Nephron (organoid): ENCODE measurements at regions not wholly inside any gene's neighbourhood (a gene's known extent, or its start where the extent isn't known, plus 50 kb on each side); places are given as distances from the start of the nearest gene placed in this dataset.
"Not testable (repeated sequence)": the region's sequence is repeated elsewhere in the genome, so short reads cannot be mapped to it uniquely, and the experiment has no call there.

ENCODE experiments used
- H3K27ac Mint-ChIP-seq, 3 experiments: 2 replicates each; pipeline ENCODE4 v1.8.0; 2020; ENCODE audit warnings: mixed read lengths in 3 of 3, mild to moderate bottlenecking in 2 of 3, moderate library complexity in 1 of 3
- H3K27me3 Mint-ChIP-seq: 2 replicates; pipeline ENCODE4 v1.8.0; 2021; ENCODE audit warnings: low read depth, mild to moderate bottlenecking, moderate library complexity, mixed read lengths
- H3K36me3 Mint-ChIP-seq: 2 replicates; pipeline ENCODE4 v1.8.0; 2020; ENCODE audit warnings: low read depth, mixed read lengths
- H3K4me1 Mint-ChIP-seq: 2 replicates; pipeline ENCODE4 v1.8.0; 2020; ENCODE audit warnings: mixed read lengths
- H3K4me3 Mint-ChIP-seq, 3 experiments: 2 replicates each; pipeline ENCODE4 v1.8.0; 2020; ENCODE audit warnings: mild to moderate bottlenecking in 3 of 3, mixed read lengths in 3 of 3, moderate library complexity in 2 of 3
- H3K9me3 Mint-ChIP-seq: 2 replicates; pipeline ENCODE4 v1.8.0; 2020; ENCODE audit warnings: mixed read lengths
- TF ChIP-seq, protein P1 (sequence below), 3 experiments: fragments of 200-600 bp; sonication (generic); IDR thresholded peaks; one replicate each; pipeline ENCODE4 v1.5.0; 2021; ENCODE audit warnings: antibody characterized with exemption in 3 of 3; ENCODE audit not compliant: unreplicated experiment in 3 of 3

DNA sequence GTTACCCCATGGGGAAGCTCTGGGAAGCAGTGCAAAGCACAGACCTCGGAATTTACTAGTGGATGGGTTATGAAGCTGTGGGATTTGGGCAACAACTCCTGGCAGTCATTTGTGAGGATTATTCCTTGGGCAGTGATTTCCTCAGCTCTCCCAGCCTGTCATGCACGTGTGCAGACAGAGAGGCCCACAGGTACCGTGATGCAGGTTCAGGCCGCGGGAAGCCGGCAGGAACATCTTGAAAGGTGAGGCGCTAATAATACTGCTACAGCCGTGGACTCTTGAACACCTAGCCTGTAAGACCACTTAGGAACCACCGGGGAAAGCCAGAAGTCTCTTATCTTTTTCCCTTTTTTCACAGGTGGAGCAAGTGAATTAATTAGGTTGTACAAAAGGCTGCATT, 80.2 kb upstream of the CPHXL start:
- H3K27me3 Mint-ChIP-seq = no peaks in the 10 kb centered on the region
- no peaks in the 10 kb centered on the region for H3K36me3 Mint-ChIP-seq
- no peaks in the 10 kb centered on the region for H3K9me3 Mint-ChIP-seq
- no peak overlapping the region for H3K27ac Mint-ChIP-seq
- H3K4me3 Mint-ChIP-seq = no peak overlapping the region
- TF ChIP-seq, protein P1, sequence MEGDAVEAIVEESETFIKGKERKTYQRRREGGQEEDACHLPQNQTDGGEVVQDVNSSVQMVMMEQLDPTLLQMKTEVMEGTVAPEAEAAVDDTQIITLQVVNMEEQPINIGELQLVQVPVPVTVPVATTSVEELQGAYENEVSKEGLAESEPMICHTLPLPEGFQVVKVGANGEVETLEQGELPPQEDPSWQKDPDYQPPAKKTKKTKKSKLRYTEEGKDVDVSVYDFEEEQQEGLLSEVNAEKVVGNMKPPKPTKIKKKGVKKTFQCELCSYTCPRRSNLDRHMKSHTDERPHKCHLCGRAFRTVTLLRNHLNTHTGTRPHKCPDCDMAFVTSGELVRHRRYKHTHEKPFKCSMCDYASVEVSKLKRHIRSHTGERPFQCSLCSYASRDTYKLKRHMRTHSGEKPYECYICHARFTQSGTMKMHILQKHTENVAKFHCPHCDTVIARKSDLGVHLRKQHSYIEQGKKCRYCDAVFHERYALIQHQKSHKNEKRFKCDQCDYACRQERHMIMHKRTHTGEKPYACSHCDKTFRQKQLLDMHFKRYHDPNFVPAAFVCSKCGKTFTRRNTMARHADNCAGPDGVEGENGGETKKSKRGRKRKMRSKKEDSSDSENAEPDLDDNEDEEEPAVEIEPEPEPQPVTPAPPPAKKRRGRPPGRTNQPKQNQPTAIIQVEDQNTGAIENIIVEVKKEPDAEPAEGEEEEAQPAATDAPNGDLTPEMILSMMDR (IDR thresholded peaks at IDR 0.05; ENCODE audit: unreplicated experiment in 3 of 3) = no peak
- H3K4me1 Mint-ChIP-seq = no peaks in the 10 kb centered on the region

DNA sequence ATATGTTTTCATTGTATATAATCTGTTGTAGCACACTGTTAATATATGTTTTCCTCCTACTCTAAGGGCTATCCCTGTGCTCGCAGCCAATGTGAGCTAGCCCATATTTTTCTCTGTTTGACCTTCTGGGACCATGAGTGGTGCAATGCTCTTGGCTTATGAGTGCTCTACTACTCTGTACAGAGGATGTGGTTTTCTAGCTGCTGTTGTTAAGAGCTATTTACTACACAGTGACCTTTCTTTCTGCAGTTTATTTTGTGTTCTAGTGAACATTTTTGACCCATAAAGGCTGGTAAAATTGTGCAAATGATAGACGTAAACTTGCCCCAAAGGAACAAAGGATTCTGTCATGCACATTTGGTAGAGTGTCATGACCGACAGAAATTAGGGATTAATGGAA, 84.1 kb upstream of the CPHXL start:
- Mint-ChIP-seq H3K4me3 (no peak overlapping the region), H3K27ac (no peak overlapping the region), H3K9me3 (no peaks in the 10 kb centered on the region), H3K36me3 (no peaks in the 10 kb centered on the region), H3K27me3 (no peaks in the 10 kb centered on the region), H3K4me1 (no peaks in the 10 kb centered on the region)
- TF ChIP-seq, protein P1 (IDR thresholded peaks at IDR 0.05; ENCODE audit: unreplicated experiment in 3 of 3) = no peak

DNA sequence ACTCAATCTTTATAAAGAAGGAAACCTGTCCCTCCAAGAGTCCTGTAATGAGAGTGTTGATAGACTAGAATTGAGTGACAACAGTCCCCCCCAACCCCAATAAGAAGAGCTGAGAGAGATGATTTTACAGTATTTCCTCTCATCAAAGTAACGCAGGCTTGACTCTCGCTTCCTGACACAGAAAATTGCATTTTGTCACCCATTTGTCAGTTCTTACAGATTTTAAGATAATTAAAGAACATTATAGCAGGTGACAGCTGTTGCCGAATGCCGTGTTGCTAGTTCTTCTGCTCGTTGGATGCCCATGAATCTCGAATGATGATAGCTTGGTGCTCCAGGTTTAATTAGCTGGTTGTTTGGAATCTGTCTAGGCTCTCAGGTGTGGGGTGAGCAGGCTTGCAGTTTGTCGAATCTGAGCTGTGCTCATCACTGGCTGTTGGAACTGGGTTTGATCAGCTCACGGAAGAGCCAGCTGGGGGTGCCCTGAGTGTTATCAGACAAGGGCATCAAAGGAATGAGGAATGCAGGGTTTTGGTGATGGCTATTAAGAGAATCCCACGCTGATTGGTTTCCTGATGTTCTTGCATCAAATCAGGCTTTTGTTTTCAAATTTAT, 84.8 kb upstream of the CPHXL start:
- Mint-ChIP-seq H3K4me1 (no peaks in the 10 kb centered on the region), H3K27me3 (no peaks in the 10 kb centered on the region)

DNA sequence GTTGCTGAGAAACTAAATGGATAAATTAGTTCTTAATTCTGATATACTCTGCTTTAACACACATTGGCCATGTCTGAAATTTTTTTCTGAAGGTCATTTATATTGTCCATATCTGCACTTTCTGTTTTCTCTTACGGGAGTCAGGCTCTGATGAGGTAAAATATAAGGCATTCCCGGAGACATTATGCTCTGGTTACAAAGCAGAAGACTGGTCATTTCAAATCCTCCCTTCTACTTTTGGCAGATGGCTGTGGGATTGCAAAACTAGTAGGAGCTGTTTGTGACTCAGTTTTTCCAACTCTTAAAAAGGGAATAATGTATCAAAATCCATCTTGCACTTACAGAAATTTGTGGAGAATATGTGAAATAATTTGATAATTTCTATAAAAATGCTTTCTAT, 92.2 kb upstream of the CPHXL start:
- TF ChIP-seq, protein P1 (IDR thresholded peaks at IDR 0.05; ENCODE audit: unreplicated experiment in 3 of 3) = no peak
- H3K9me3 Mint-ChIP-seq = peaks cover 2% of the 10 kb centered on the region
- no peak overlapping the region for H3K27ac Mint-ChIP-seq
- H3K4me3 Mint-ChIP-seq = no peak overlapping the region
- H3K4me1 Mint-ChIP-seq = no peaks in the 10 kb centered on the region
- H3K27me3 Mint-ChIP-seq = peaks cover 7% of the 10 kb centered on the region
- H3K36me3 Mint-ChIP-seq = no peaks in the 10 kb centered on the region

More for the DNA sequence above, 84.8 kb upstream of the CPHXL start:
- TF ChIP-seq, protein P1 (IDR thresholded peaks at IDR 0.05; ENCODE audit: unreplicated experiment in 3 of 3) = no peak
- Mint-ChIP-seq H3K27ac (no peak overlapping the region), H3K36me3 (no peaks in the 10 kb centered on the region), H3K4me3 (no peak overlapping the region), H3K9me3 (no peaks in the 10 kb centered on the region)

DNA sequence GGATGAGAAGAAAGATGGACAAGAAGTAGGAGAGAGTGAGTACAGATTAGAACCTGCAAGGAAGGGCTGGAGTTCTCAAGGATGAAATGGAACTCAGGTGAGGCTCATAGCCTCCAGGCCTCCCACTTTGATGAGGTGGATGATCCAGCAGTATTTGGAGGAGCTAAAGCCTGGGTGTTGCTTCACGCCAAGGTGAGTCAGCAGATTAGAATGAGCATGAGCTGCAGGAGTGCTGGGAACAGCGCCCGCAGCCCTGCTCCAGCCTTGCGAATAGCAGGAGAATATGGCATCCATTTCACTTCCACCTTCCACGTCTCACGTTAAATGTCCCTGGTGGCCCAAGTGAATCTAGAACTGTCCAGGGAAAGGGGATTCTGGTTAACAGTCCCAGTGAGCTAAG, 94.4 kb upstream of the CPHXL start:
- Mint-ChIP-seq H3K9me3 (peaks cover 5% of the 10 kb centered on the region), H3K27me3 (peaks cover 7% of the 10 kb centered on the region), H3K36me3 (no peaks in the 10 kb centered on the region), H3K4me1 (no peaks in the 10 kb centered on the region), H3K4me3 (no peak overlapping the region), H3K27ac (no peak overlapping the region)
- TF ChIP-seq, protein P1 (IDR thresholded peaks at IDR 0.05; ENCODE audit: unreplicated experiment in 3 of 3) = no peak

DNA sequence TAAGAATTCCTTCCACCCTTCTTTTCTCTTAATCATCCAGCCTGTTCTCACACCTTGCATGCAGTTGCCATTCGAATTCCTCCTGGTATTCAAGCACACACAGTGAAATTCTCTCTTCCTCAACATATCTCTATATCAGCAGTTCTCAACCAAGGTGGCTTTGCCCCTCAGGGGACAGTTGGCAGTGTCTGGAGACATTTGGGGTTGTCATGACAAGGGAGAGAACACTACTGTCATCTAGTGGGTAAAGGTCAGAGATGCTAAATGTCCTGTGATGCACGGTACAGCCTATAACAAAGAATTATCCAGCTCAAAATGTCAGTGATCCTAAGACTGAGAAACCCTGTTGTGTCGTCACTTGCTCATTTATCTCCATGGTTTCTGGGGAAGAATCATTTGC, 94.8 kb upstream of the CPHXL start:
- Mint-ChIP-seq H3K27ac (no peak overlapping the region), H3K9me3 (peaks cover 7% of the 10 kb centered on the region), H3K27me3 (peaks cover 7% of the 10 kb centered on the region), H3K36me3 (no peaks in the 10 kb centered on the region), H3K4me1 (no peaks in the 10 kb centered on the region), H3K4me3 (no peak overlapping the region)
- TF ChIP-seq, protein P1 (IDR thresholded peaks at IDR 0.05; ENCODE audit: unreplicated experiment in 3 of 3) = no peak

DNA sequence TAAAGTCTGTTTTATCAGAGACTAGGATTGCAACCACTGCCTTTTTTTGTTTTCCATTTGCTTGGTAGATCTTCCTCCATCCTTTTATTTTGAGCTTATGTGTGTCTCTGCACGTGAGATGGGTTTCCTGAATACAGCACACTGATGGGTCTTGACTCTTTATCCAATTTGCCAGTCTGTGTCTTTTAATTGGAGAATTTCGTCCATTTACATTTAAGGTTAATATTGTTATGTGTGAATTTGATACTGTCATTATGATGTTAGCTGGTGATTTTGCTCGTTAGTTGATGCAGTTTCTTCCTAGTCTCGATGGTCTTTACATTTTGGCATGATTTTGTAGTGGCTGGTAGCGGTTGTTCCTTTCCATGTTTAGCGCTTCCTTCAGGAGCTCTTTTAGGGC, 99.5 kb upstream of the CPHXL start:
- not testable (repeated sequence) for H3K27ac Mint-ChIP-seq, H3K27me3 Mint-ChIP-seq, H3K36me3 Mint-ChIP-seq, H3K4me3 Mint-ChIP-seq, H3K4me1 Mint-ChIP-seq
- peaks cover 32% of the 10 kb centered on the region for H3K9me3 Mint-ChIP-seq

DNA sequence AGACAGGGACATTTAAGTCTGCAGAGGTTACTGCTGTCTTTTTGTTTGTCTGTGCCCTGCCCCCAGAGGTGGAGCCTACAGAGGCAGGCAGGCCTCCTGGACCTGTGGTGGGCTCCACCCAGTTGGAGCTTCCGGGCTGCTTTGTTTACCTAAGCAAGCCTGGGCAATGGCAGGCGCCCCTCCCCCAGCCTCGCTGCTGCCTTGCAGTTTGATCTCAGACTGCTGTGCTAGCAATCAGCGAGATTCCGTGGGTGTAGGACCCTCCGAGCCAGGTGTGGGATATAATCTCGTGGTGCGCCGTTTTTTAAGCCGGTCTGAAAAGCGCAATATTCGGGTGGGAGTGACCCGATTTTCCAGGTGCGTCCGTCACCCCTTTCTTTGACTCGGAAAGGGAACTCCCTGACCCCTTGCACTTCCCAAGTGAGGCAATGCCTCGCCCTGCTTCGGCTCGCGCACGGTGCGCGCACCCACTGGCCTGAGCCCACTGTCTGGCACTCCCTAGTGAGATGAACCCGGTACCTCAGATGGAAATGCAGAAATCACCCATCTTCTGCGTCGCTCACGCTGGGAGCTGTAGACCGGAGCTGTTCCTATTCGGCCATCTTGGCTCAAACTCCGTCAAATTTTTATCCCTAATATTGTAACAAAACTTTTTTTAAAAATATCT, 101.2 kb upstream of the CPHXL start:
- H3K9me3 Mint-ChIP-seq = peaks cover 39% of the 10 kb centered on the region
- not testable (repeated sequence) for H3K4me3 Mint-ChIP-seq, H3K4me1 Mint-ChIP-seq, H3K36me3 Mint-ChIP-seq, H3K27ac Mint-ChIP-seq, H3K27me3 Mint-ChIP-seq

DNA sequence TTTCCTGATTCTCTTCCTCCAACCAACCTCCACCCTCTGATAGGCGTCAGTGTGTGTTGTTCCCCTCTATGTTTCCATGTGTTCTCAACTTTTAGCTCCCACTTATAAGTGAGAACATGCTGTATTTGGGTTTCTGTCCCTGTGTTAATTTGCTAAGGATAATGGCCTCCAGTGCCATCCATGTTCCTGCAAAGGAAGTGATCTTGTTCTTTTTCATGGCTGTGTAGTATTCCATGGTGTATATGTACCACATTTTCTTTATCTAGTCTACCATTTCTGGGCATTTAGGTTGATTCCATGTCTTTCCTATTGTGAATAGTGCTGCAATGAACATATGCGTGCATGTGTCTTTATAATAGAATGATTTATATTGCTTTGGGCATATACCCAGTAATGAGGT, 107.1 kb upstream of the CPHXL start:
- H3K4me1 Mint-ChIP-seq, H3K4me3 Mint-ChIP-seq, H3K27ac Mint-ChIP-seq, H3K27me3 Mint-ChIP-seq, H3K36me3 Mint-ChIP-seq: not testable (repeated sequence)
- H3K9me3 Mint-ChIP-seq = peaks cover 44% of the 10 kb centered on the region
